ENCODE measurements at regions not wholly inside any gene's neighbourhood (a gene's known extent, or its start where the extent isn't known, plus 50 kb on each side); places are given as distances from the start of the nearest gene placed in this dataset.

GRCh38 chr7:56570968-56571367, 454.8 kb upstream of the NUPR2 start:
- no peak overlapping the region for H3K4me3 ChIP-seq (ENCODE audit: low read length)
- no peak overlapping the region for H3K18ac ChIP-seq (ENCODE audit: low read length)
- H3K27ac ChIP-seq (ENCODE audit: low read depth, low read length) = no peak overlapping the region
- WGBS (ENCODE audit: extremely low coverage, insufficient coverage, low lambda C conversion rate) = no CpG with 5 or more reads among the region's 1 CpG
- H3K4ac ChIP-seq (ENCODE audit: low read depth, low read length) = no peak overlapping the region
- no peak overlapping the region for H2BK15ac ChIP-seq (replicated peaks; ENCODE audit: low read depth)
- H3K27me3 ChIP-seq (ENCODE audit: insufficient read depth, low read length, poor library complexity) = no peaks in the 10 kb centered on the region
- H3K36me3 ChIP-seq (ENCODE audit: control insufficient read depth, insufficient read depth, low read length) = no peaks in the 10 kb centered on the region
- no peak overlapping the region for H2BK120ac ChIP-seq (ENCODE audit: low read depth, low read length)
- no peak overlapping the region for H3K56ac ChIP-seq (ENCODE audit: low read length)
- H4K8ac ChIP-seq (ENCODE audit: low read depth, low read length) = no peak overlapping the region
- no peak overlapping the region for H3K23ac ChIP-seq (ENCODE audit: low read length)
- no peaks in the 10 kb centered on the region for H3K4me1 ChIP-seq (ENCODE audit: control insufficient read depth, low read depth, low read length)
- no peak overlapping the region for H2BK5ac ChIP-seq (ENCODE audit: low read length)
- DNase-seq = no peak
- no peaks in the 10 kb centered on the region for H3K79me2 ChIP-seq (ENCODE audit: control insufficient read depth, insufficient read depth, low read length)
- H3K79me1 ChIP-seq (ENCODE audit: low read length) = no peaks in the 10 kb centered on the region
- H4K5ac ChIP-seq (ENCODE audit: low read length) = no peak overlapping the region
- no peak overlapping the region for H2AK5ac ChIP-seq (ENCODE audit: low read length)
- no peak overlapping the region for H3K9ac ChIP-seq (ENCODE audit: low read length)
- H3K4me2 ChIP-seq (ENCODE audit: low read length) = no peak overlapping the region

GRCh38 chr7:56538541-56539429, 422.6 kb upstream of the NUPR2 start:
- Histone ChIP-seq H3K79me1 (ENCODE audit: low read length) (no peaks in the 10 kb centered on the region), H3K18ac (ENCODE audit: low read length) (no peak overlapping the region), H2BK15ac (replicated peaks; ENCODE audit: low read depth) (no peak overlapping the region), H2BK5ac (ENCODE audit: low read length) (no peak overlapping the region), H3K56ac (ENCODE audit: low read length) (no peak overlapping the region), H4K8ac (ENCODE audit: low read depth, low read length) (no peak overlapping the region), H3K36me3 (ENCODE audit: control insufficient read depth, insufficient read depth, low read length) (no peaks in the 10 kb centered on the region), H3K9ac (ENCODE audit: low read length) (no peak overlapping the region), H3K79me2 (ENCODE audit: control insufficient read depth, insufficient read depth, low read length) (no peaks in the 10 kb centered on the region), H3K4me3 (ENCODE audit: low read length) (no peak overlapping the region), H3K4me1 (ENCODE audit: control insufficient read depth, low read depth, low read length) (no peaks in the 10 kb centered on the region), H3K27me3 (ENCODE audit: insufficient read depth, low read length, poor library complexity) (no peaks in the 10 kb centered on the region), H2BK120ac (ENCODE audit: low read depth, low read length) (no peak overlapping the region), H4K5ac (ENCODE audit: low read length) (no peak overlapping the region), H2AK5ac (ENCODE audit: low read length) (no peak overlapping the region), H3K4me2 (ENCODE audit: low read length) (no peak overlapping the region), H3K23ac (ENCODE audit: low read length) (no peak overlapping the region), H3K4ac (ENCODE audit: low read depth, low read length) (no peak overlapping the region), H3K27ac (ENCODE audit: low read depth, low read length) (no peak overlapping the region)
- DNase-seq = no peak
- WGBS (ENCODE audit: extremely low coverage, insufficient coverage, low lambda C conversion rate) = no CpG with 5 or more reads among the region's 37 CpGs

- Histone ChIP-seq H2AK5ac (ENCODE audit: low read length) (no peak overlapping the region), H3K18ac (ENCODE audit: low read length) (no peak overlapping the region), H3K79me1 (ENCODE audit: low read length) (no peaks in the 10 kb centered on the region), H3K56ac (ENCODE audit: low read length) (no peak overlapping the region), H3K23ac (ENCODE audit: low read length) (no peak overlapping the region), H3K4ac (ENCODE audit: low read depth, low read length) (no peak overlapping the region), H2BK120ac (ENCODE audit: low read depth, low read length) (no peak overlapping the region), H3K4me2 (ENCODE audit: low read length) (no peak overlapping the region), H3K4me3 (ENCODE audit: low read length) (no peak overlapping the region), H3K36me3 (ENCODE audit: control insufficient read depth, insufficient read depth, low read length) (no peaks in the 10 kb centered on the region), H4K8ac (ENCODE audit: low read depth, low read length) (no peak overlapping the region), H3K9ac (ENCODE audit: low read length) (no peak overlapping the region), H4K5ac (ENCODE audit: low read length) (no peak overlapping the region), H3K27me3 (ENCODE audit: insufficient read depth, low read length, poor library complexity) (no peaks in the 10 kb centered on the region), H2BK15ac (replicated peaks; ENCODE audit: low read depth) (no peak overlapping the region), H3K27ac (ENCODE audit: low read depth, low read length) (no peak overlapping the region), H3K4me1 (ENCODE audit: control insufficient read depth, low read depth, low read length) (no peaks in the 10 kb centered on the region), H3K79me2 (ENCODE audit: control insufficient read depth, insufficient read depth, low read length) (no peaks in the 10 kb centered on the region), H2BK5ac (ENCODE audit: low read length) (no peak overlapping the region)
- no peak for DNase-seq
- WGBS (ENCODE audit: extremely low coverage, insufficient coverage, low lambda C conversion rate) = no CpG with 5 or more reads among the region's 19 CpGs
Measured at GRCh38 chr7:56537952-56538351, 421.7 kb upstream of the NUPR2 start.

GRCh38 chr7:56537477-56537876, 421.3 kb upstream of the NUPR2 start:
- H4K5ac ChIP-seq (ENCODE audit: low read length) = no peak overlapping the region
- no peak overlapping the region for H3K4ac ChIP-seq (ENCODE audit: low read depth, low read length)
- no peak overlapping the region for H3K23ac ChIP-seq (ENCODE audit: low read length)
- no peak overlapping the region for H3K27ac ChIP-seq (ENCODE audit: low read depth, low read length)
- H3K56ac ChIP-seq (ENCODE audit: low read length) = no peak overlapping the region
- DNase-seq = no peak
- H2AK5ac ChIP-seq (ENCODE audit: low read length) = no peak overlapping the region
- no peaks in the 10 kb centered on the region for H3K79me2 ChIP-seq (ENCODE audit: control insufficient read depth, insufficient read depth, low read length)
- no peak overlapping the region for H2BK15ac ChIP-seq (replicated peaks; ENCODE audit: low read depth)
- H3K4me2 ChIP-seq (ENCODE audit: low read length) = no peak overlapping the region
- H3K4me1 ChIP-seq (ENCODE audit: control insufficient read depth, low read depth, low read length) = no peaks in the 10 kb centered on the region
- no peak overlapping the region for H2BK120ac ChIP-seq (ENCODE audit: low read depth, low read length)
- no peak overlapping the region for H2BK5ac ChIP-seq (ENCODE audit: low read length)
- no peak overlapping the region for H3K18ac ChIP-seq (ENCODE audit: low read length)
- no peak overlapping the region for H4K8ac ChIP-seq (ENCODE audit: low read depth, low read length)
- H3K27me3 ChIP-seq (ENCODE audit: insufficient read depth, low read length, poor library complexity) = no peaks in the 10 kb centered on the region
- WGBS (ENCODE audit: extremely low coverage, insufficient coverage, low lambda C conversion rate) = no CpG with 5 or more reads among the region's 20 CpGs
- H3K4me3 ChIP-seq (ENCODE audit: low read length) = no peak overlapping the region
- H3K9ac ChIP-seq (ENCODE audit: low read length) = no peak overlapping the region
- H3K79me1 ChIP-seq (ENCODE audit: low read length) = no peaks in the 10 kb centered on the region
- no peaks in the 10 kb centered on the region for H3K36me3 ChIP-seq (ENCODE audit: control insufficient read depth, insufficient read depth, low read length)

- H3K79me1 ChIP-seq (ENCODE audit: low read length) = no peaks in the 10 kb centered on the region
- H3K36me3 ChIP-seq (ENCODE audit: control insufficient read depth, insufficient read depth, low read length) = no peaks in the 10 kb centered on the region
- H3K56ac ChIP-seq (ENCODE audit: low read length) = no peak overlapping the region
- no peak overlapping the region for H3K4me3 ChIP-seq (ENCODE audit: low read length)
- no peak overlapping the region for H4K8ac ChIP-seq (ENCODE audit: low read depth, low read length)
- no peaks in the 10 kb centered on the region for H3K79me2 ChIP-seq (ENCODE audit: control insufficient read depth, insufficient read depth, low read length)
- no peak overlapping the region for H3K27ac ChIP-seq (ENCODE audit: low read depth, low read length)
- no peak for DNase-seq
- H3K23ac ChIP-seq (ENCODE audit: low read length) = no peak overlapping the region
- no peak overlapping the region for H2BK15ac ChIP-seq (replicated peaks; ENCODE audit: low read depth)
- H3K4ac ChIP-seq (ENCODE audit: low read depth, low read length) = no peak overlapping the region
- H2AK5ac ChIP-seq (ENCODE audit: low read length) = no peak overlapping the region
- no peak overlapping the region for H3K9ac ChIP-seq (ENCODE audit: low read length)
- no peak overlapping the region for H3K4me2 ChIP-seq (ENCODE audit: low read length)
- no CpG with 5 or more reads among the region's 3 CpGs for WGBS (ENCODE audit: extremely low coverage, insufficient coverage, low lambda C conversion rate)
- H3K18ac ChIP-seq (ENCODE audit: low read length) = no peak overlapping the region
- H4K5ac ChIP-seq (ENCODE audit: low read length) = no peak overlapping the region
- no peak overlapping the region for H2BK5ac ChIP-seq (ENCODE audit: low read length)
- no peak overlapping the region for H2BK120ac ChIP-seq (ENCODE audit: low read depth, low read length)
- H3K4me1 ChIP-seq (ENCODE audit: control insufficient read depth, low read depth, low read length) = no peaks in the 10 kb centered on the region
- no peaks in the 10 kb centered on the region for H3K27me3 ChIP-seq (ENCODE audit: insufficient read depth, low read length, poor library complexity)
Measured at GRCh38 chr7:56495165-56495564, 378.9 kb upstream of the NUPR2 start.

Measured in mesendoderm (in vitro differentiated cells).